ENCODE measurements at regions not wholly inside any gene's neighbourhood (a gene's known extent, or its start where the extent isn't known, plus 50 kb on each side); places are given as distances from the start of the nearest gene placed in this dataset.

DNA sequence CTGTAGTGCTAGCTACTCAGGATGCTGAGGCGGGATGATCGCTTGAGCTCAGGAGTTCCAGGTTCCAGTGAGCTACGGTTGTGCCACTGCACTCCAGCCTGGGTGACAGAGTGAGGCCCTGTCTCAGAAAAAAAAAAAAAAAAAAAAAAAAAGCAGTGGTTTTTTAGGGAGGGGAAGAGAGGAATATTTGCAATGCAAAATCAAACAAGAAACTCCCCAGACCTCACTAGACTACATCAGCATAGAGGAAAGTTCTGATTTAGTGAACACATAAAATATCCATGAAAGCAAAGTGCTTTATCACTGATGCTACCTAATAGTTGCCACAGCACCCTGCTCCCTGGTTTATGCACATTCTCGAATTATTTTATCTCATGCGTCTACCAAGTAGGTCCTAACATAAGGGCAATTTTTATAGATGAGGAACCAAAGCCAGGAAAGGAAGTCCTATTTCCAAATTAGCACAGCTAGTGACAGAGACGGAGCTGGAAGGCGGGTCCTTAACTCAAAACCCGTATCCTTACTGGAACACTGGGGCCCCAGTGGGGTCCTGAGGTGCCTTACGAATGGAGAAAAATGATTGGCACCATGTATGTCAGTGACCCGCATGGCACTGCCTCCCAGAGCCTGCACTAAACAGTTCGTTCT, 50.7 kb upstream of the GPR157 start:
- DNase-seq = no peak

DNA sequence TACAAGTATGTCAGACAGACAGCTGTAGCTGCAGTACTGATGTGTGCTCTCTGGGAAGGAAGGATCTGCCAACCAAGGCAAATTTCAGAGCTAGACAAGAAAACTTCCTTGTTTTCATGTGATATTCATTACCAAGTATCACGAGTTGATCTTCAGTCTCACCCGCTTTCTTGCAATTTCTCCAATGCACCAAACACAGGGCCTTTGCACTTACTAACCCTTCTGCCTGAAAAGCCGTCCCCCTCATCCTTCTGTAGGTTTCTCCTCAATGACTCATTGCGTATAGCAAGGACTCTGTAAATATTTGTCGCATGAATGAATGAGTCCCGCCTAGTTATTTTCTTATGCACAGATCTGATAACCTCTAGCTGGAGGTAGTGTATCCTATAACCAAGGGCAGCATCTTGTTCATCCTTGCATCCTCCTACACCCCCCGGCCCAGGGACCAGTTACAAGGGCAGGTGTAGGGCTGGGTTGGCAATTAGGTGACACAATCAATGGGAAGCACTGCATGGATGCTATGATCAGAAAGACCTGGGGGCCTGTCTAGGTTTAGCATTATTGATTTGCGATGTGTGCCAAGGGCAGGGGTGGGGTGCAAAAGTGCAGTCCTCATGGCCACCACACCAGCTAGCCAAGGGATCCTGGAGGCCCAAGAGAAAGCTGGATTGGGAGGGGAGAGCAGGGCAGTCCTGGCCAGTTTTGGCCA, 51.4 kb upstream of the GPR157 start:
- no peak for DNase-seq

DNA sequence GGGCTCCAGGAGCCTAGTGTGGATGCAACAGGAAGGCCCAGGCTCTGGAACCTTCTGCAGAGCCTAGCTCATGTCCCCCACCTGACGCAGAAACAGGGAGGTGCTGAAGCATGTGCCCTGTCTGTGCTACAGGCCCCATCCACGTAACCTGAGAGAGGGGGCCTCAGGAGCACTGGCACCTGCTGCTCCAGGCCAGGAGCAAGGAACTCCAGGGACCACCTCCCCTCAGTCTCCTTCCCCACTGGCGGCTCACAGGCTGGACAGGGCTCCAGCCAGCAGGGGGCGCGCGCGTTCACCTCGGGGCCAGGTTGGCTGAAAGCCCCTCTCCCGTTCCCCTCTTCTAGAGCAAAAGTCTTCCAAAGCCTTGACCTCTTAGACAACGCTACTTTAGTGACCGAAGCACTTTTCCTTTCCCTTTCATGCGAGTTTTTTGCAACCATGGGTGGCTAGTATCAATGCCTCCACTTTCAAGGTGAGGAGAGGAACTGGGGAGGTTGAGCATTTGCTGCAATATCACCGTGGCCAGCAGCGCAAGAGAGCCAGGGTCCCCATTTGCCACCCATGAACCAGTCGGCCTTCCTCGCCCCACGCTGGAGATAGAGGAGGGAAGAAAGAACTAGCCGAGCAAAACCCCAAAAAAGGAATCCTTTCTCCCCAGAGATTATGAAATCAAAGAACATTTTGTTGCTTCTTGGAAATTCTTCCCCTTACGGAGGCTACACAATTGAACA, 52.4 kb upstream of the GPR157 start:
- DNase-seq = peak; percentile 62

DNA sequence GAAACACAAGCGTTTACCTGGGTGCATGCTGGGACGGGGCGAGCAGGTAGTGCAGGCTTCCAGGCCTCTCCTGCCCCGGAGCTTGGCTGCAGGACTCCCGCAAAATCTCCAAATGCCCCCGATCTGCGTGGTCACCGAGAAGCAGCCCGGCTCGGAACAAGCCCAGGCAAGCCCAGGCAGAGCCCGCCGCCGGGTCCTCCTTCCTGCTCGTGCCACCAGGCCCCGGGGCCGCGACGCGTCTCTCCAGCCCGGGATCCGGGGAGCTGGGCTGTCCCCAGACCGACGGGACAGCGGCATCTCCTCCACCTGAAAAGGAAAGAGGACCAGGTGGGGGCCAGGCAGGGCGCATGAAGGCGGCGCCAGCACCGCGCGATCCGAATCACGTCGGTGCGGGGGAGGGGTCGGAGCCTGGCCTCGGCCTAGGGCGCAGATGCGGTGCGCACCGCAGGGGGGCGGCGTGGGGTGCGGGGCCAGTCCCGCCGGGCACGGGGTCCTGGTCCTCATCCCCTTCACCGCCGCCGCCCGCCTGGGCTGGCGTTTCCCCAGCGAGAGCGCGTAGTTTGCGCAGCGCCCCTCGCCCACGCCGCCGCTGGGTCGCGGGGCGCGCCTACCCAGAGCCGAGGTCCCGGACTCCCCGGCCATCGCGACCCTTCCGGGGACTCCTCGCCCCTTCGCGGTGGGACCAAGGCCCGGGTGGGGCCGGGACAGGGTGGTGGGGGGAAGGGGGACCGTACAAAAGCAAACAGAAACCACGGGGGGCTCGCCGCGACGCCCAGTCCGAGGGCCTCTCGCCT, 52.4 kb upstream of the H6PD start:
- DNase-seq = no peak

DNA sequence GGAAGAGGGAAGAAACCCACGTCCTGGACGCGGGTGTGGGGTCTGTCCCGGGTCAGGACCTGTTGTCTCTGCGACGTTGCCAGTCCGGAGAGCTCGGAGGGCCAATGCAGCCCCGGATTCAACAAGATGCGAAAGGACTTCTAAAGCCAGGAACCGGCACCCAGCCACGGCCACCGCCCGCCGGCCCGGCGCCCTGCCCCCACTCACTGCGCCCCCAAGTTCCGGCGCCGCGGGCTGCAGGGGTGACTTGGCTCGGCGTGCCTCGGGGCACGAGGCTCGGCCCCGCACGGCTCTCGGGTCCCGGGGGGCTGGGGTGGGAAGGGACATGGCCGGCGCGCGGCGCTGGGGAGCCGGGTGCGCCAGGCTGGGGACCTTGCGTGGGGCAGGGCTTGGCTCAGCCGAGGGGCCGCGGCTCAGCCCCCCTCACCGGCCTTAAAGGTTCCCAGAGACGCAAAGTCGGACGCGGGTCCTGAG, 51.8 kb upstream of the H6PD start:
- no peak for DNase-seq

DNA sequence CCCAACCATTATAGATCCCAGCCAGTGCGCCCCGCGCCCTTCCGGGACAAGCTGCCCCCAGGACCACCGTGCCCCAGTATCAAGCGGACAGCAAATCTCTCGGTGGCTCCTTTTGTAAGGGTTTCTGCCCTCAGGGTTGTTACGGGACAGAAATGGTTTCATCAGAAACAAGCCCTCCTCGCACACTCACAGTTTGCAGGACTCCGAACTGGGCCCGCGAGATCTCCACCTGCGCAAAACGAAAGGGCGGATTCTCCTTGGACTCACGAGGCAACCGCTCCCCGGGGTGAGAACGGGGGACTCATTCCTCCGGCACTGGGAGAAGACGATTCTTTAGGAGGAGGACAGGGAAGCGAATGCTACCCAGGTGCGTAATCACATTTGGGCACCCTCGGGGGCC, 51.1 kb upstream of the H6PD start:
- DNase-seq = no peak

DNA sequence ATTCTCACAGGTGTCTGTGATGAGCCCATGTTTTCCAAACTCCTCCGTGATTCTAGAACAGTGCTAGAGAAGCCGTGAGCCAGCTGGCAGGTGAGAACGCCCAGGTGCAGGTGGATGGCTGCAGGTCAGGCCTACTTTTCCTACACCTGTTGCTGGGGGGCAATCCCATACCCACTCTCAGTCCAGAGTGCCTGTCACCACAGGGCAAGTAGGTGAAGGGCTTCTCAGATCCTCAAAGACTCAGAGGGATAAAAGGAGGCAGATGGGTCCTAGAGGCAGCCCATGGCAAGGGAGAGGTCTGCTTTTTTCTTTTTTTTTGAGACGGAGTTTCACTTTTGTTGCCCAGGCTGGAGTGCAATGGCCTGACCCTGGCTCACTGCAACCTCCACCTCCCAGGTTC, 50.7 kb upstream of the H6PD start:
- no peak for DNase-seq

DNA sequence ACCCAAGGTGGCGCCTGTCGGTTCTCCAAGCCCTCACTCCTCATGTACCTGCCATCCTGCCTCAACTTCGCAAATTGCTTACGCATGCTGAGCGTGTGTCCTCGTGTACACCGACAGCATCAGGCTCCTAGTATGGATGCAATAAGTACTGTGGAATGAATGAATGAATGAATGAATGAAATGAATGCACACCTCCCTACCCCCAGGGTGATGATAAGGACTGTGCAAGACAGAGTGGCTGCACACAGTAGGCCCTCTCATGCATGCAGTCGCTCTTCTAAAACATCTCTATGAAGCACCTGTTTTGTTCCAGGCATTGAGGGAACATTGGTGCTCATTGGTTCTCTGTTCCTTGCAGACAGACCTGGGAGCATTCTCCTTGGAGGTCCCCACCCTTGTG, 49.8 kb upstream of the H6PD start:
- DNase-seq = no peak
